ACC112 (cell line): ENCODE measurements at regions not wholly inside any gene's neighbourhood (a gene's known extent, or its start where the extent isn't known, plus 50 kb on each side); places are given as distances from the start of the nearest gene placed in this dataset.
"Not testable (repeated sequence)": the region's sequence is repeated elsewhere in the genome, so short reads cannot be mapped to it uniquely, and the experiment has no call there.

Experiments used
- H2AFZ ChIP-seq: fragments of 200-600 bp; sonication (generic); one replicate; pipeline ENCODE4 v1.6.0; 2017; ENCODE audit warnings: antibody characterized with exemption, low read length; ENCODE audit not compliant: unreplicated experiment
- H3K27ac ChIP-seq: fragments of 200-600 bp; sonication (generic); 2 replicates; pipeline ENCODE4 v1.5.1; 2014; ENCODE audit warnings: low read depth, mild to moderate bottlenecking, antibody characterized with exemption, low read length, moderate library complexity
- H3K27me3 ChIP-seq: fragments of 200-600 bp; sonication (generic); 2 replicates; pipeline ENCODE4 v1.6.1; 2014; ENCODE audit warnings: mild to moderate bottlenecking, antibody characterized with exemption, low read length, moderate library complexity, mixed read lengths; ENCODE audit not compliant: insufficient read depth
- H3K36me3 ChIP-seq: fragments of 200-600 bp; sonication (generic); 2 replicates; pipeline ENCODE4 v1.6.1; 2016; ENCODE audit warnings: mild to moderate bottlenecking, antibody characterized with exemption, low read length, moderate library complexity, mixed read lengths; ENCODE audit not compliant: insufficient read depth
- H3K4me1 ChIP-seq: fragments of 200-600 bp; sonication (generic); one replicate; pipeline ENCODE4 v1.6.1; 2016; ENCODE audit warnings: low read length, mixed read lengths; ENCODE audit not compliant: insufficient read depth, unreplicated experiment, control insufficient read depth
- H3K4me3 ChIP-seq: fragments of 200-600 bp; sonication (generic); 2 replicates; pipeline ENCODE4 v1.5.1; 2014; ENCODE audit warnings: mild to moderate bottlenecking, low read depth, low read length
- H3K79me2 ChIP-seq: fragments of 200-600 bp; sonication (generic); one replicate; pipeline ENCODE4 v1.6.0; 2016; ENCODE audit warnings: low read length; ENCODE audit not compliant: control insufficient read depth, unreplicated experiment, insufficient read depth

GRCh38 chr1:80594013-80594412 lies 1206.7 kb upstream of the ADGRL2 start:
- no peaks in the 10 kb centered on the region for H3K4me1 ChIP-seq
- no peak overlapping the region for H3K27ac ChIP-seq
- H2AFZ ChIP-seq, result no peak overlapping the region
- no peak overlapping the region for H3K4me3 ChIP-seq
- H3K27me3 ChIP-seq, result no peaks in the 10 kb centered on the region
- no peaks in the 10 kb centered on the region for H3K79me2 ChIP-seq
- H3K36me3 ChIP-seq, result no peaks in the 10 kb centered on the region

- Histone ChIP-seq H3K4me3 (no peak overlapping the region), H3K27me3 (no peaks in the 10 kb centered on the region), H3K79me2 (no peaks in the 10 kb centered on the region), H3K36me3 (no peaks in the 10 kb centered on the region), H3K4me1 (no peaks in the 10 kb centered on the region), H3K27ac (no peak overlapping the region), H2AFZ (no peak overlapping the region)
Observed at GRCh38 chr1:80593197-80593596, 1207.5 kb upstream of the ADGRL2 start.

GRCh38 chr1:80582980-80583379 lies 1217.8 kb upstream of the ADGRL2 start:
- H3K4me3 ChIP-seq, result no peak overlapping the region
- no peak overlapping the region for H3K27ac ChIP-seq
- no peak overlapping the region for H2AFZ ChIP-seq

GRCh38 chr1:80579055-80579454 lies 1221.7 kb upstream of the ADGRL2 start:
- peak overlapping the region; percentile 42 for H2AFZ ChIP-seq
- H3K27me3 ChIP-seq, result no peaks in the 10 kb centered on the region
- H3K4me1 ChIP-seq, result no peaks in the 10 kb centered on the region
- no peak overlapping the region for H3K27ac ChIP-seq
- H3K4me3 ChIP-seq, result no peak overlapping the region
- no peaks in the 10 kb centered on the region for H3K36me3 ChIP-seq
- no peaks in the 10 kb centered on the region for H3K79me2 ChIP-seq

More at GRCh38 chr1:80582980-80583379, 1217.8 kb upstream of the ADGRL2 start:
- no peaks in the 10 kb centered on the region for H3K27me3 ChIP-seq
- no peaks in the 10 kb centered on the region for H3K79me2 ChIP-seq
- H3K4me1 ChIP-seq, result no peaks in the 10 kb centered on the region
- peaks cover 4% of the 10 kb centered on the region; the same call in 1 of the 2 replicates for H3K36me3 ChIP-seq

- Histone ChIP-seq H3K4me3 (no peak overlapping the region), H3K79me2 (no peaks in the 10 kb centered on the region), H3K27me3 (no peaks in the 10 kb centered on the region), H3K27ac (no peak overlapping the region), H2AFZ (no peak overlapping the region), H3K4me1 (no peaks in the 10 kb centered on the region), H3K36me3 (no peaks in the 10 kb centered on the region)
Observed at GRCh38 chr1:80566867-80567266, 1233.9 kb upstream of the ADGRL2 start.

GRCh38 chr1:80566123-80566522 lies 1234.6 kb upstream of the ADGRL2 start:
- H3K4me1 ChIP-seq, result no peaks in the 10 kb centered on the region
- no peaks in the 10 kb centered on the region for H3K79me2 ChIP-seq
- no peaks in the 10 kb centered on the region for H3K36me3 ChIP-seq
- H3K27me3 ChIP-seq, result no peaks in the 10 kb centered on the region
- no peak overlapping the region for H3K27ac ChIP-seq
- H3K4me3 ChIP-seq, result no peak overlapping the region
- H2AFZ ChIP-seq, result no peak overlapping the region

GRCh38 chr1:80565406-80565805 lies 1235.3 kb upstream of the ADGRL2 start:
- Histone ChIP-seq H3K4me3 (no peak overlapping the region), H3K79me2 (no peaks in the 10 kb centered on the region), H3K4me1 (no peaks in the 10 kb centered on the region), H3K36me3 (no peaks in the 10 kb centered on the region), H2AFZ (no peak overlapping the region), H3K27ac (no peak overlapping the region), H3K27me3 (no peaks in the 10 kb centered on the region)

- H2AFZ ChIP-seq, result no peak overlapping the region
- no peak overlapping the region for H3K27ac ChIP-seq
- H3K4me1 ChIP-seq, result no peaks in the 10 kb centered on the region
Observed at GRCh38 chr1:80542231-80542630, 1258.5 kb upstream of the ADGRL2 start.

GRCh38 chr1:80540596-80540995 lies 1260.1 kb upstream of the ADGRL2 start:
- H2AFZ ChIP-seq, result no peak overlapping the region
- no peak overlapping the region for H3K4me3 ChIP-seq
- H3K27ac ChIP-seq, result no peak overlapping the region
- H3K36me3 ChIP-seq, result no peaks in the 10 kb centered on the region
- no peaks in the 10 kb centered on the region for H3K27me3 ChIP-seq
- no peaks in the 10 kb centered on the region for H3K4me1 ChIP-seq
- H3K79me2 ChIP-seq, result no peaks in the 10 kb centered on the region

More at GRCh38 chr1:80542231-80542630, 1258.5 kb upstream of the ADGRL2 start:
- no peaks in the 10 kb centered on the region for H3K27me3 ChIP-seq
- H3K79me2 ChIP-seq, result no peaks in the 10 kb centered on the region
- H3K36me3 ChIP-seq, result no peaks in the 10 kb centered on the region
- H3K4me3 ChIP-seq, result no peak overlapping the region

GRCh38 chr1:80540149-80540548 lies 1260.6 kb upstream of the ADGRL2 start:
- Histone ChIP-seq H2AFZ (no peak overlapping the region), H3K4me3 (no peak overlapping the region), H3K27me3 (no peaks in the 10 kb centered on the region), H3K27ac (no peak overlapping the region), H3K79me2 (no peaks in the 10 kb centered on the region), H3K4me1 (peaks cover 3% of the 10 kb centered on the region), H3K36me3 (no peaks in the 10 kb centered on the region)

GRCh38 chr1:80539298-80539697 lies 1261.4 kb upstream of the ADGRL2 start:
- H3K79me2 ChIP-seq, H3K27me3 ChIP-seq, H3K4me3 ChIP-seq, H3K36me3 ChIP-seq, H2AFZ ChIP-seq, H3K27ac ChIP-seq: not testable (repeated sequence)
- H3K4me1 ChIP-seq, result peaks cover 11% of the 10 kb centered on the region
